HG03571 (cell line): ENCODE measurements at regions not wholly inside any gene's neighbourhood (a gene's known extent, or its start where the extent isn't known, plus 50 kb on each side); places are given as distances from the start of the nearest gene placed in this dataset.
"Not testable (repeated sequence)": the region's sequence is repeated elsewhere in the genome, so short reads cannot be mapped to it uniquely, and the experiment has no call there.

Experiments used
- ATAC-seq: cut with Tn5 transposase; IDR thresholded peaks from one replicate; pipeline ENCODE4 v1.9.1; 2021; ENCODE audit not compliant: unreplicated experiment

GRCh38 chr6:112504621-112505020 is 157.5 kb downstream of the RFPL4B start:
- no peak for ATAC-seq

GRCh38 chr6:112511441-112511840 is 164.3 kb downstream of the RFPL4B start:
- no peak for ATAC-seq

GRCh38 chr6:112513175-112513574 is 166.0 kb downstream of the RFPL4B start:
- no peak for ATAC-seq

GRCh38 chr6:112522587-112522986 is 175.5 kb downstream of the RFPL4B start:
- no peak for ATAC-seq

DNA sequence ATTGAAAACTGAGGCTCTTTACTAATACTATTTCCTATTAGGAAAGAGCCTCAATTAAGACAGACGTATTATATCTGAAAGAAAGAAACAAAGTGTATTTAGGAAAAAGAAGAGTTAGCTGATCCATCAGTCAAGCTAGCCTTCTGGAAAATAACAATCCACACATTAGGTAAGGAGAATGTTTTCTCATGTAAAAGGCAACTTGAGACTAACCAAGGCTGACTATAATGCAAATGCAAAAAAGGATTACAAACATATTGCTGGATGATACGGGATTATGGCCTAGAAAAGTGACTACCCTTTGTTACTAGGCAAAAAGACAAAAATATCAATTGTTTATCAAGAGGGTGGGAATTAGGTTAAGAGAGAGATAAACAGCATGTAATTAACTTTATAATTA is 176.9 kb downstream of the RFPL4B start:
- ATAC-seq = no peak

- ATAC-seq = no peak
Measured at GRCh38 chr6:112525749-112526148, 178.6 kb downstream of the RFPL4B start.

DNA sequence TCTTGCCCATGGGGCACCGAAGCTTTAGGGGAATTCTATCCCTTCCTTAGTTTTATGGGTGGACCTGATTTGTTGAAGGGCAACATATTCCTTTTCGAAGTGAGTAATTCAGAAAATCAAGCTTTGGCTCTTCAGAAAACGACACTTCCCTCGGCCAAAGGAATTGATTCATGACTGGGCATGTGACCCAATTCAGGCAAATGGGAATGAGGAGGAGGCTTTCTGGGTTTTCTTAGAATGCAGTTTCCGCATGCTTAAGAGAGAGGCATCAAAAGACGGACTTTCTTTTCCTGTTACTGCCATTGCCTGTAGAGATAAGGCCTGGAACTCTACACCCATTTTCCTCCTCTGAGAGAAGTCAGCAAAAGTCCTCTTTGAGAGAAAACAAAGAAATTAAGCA is 179.5 kb downstream of the RFPL4B start:
- no peak for ATAC-seq

GRCh38 chr6:112528306-112528705 is 181.2 kb downstream of the RFPL4B start:
- not testable (repeated sequence) for ATAC-seq

- ATAC-seq = no peak
Measured at GRCh38 chr6:112535816-112536215, 188.7 kb downstream of the RFPL4B start.

GRCh38 chr6:112539355-112539754 is 192.2 kb downstream of the RFPL4B start:
- no peak for ATAC-seq

- not testable (repeated sequence) for ATAC-seq
Measured at GRCh38 chr6:112541847-112542246, 194.7 kb downstream of the RFPL4B start.

DNA sequence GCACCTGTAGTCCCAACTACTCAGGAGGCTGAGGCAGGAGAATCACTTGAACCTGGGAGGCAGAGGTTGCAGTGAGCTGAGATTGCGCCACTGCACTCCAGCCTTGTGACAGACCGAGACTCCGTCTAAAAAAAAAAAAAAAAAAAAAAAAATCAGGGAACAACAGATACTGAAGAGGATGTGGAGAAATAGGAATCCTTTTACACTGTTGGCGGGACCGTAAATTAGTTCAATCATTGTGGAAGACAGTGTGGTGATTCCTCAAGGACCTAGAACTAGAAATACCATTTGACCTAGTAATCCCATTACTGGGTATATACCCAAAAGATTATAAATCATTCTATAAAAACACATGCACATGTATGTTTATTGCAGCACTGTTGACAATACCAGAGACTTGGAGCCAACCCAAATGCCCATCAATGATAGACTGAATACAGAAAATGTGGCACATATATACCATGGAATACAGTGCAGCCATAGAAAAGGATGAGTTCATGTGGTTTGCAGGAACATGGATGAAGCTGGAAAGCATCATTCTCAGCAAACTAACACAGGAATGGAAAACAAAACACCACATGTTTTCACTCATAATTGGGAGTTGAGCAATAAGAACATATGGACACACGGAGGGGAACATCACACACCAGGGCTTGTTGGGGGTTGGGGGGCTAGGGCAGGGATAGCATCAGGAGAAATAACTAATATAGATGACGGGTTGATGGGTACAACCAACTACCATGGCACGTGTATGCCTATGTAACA is 200.4 kb downstream of the RFPL4B start:
- ATAC-seq = not testable (repeated sequence)

GRCh38 chr6:112549749-112550148 is 202.6 kb downstream of the RFPL4B start:
- no peak for ATAC-seq

- no peak for ATAC-seq
Measured at GRCh38 chr6:112557435-112557834, 210.3 kb downstream of the RFPL4B start.

GRCh38 chr6:112557961-112558360 is 210.8 kb downstream of the RFPL4B start:
- no peak for ATAC-seq

DNA sequence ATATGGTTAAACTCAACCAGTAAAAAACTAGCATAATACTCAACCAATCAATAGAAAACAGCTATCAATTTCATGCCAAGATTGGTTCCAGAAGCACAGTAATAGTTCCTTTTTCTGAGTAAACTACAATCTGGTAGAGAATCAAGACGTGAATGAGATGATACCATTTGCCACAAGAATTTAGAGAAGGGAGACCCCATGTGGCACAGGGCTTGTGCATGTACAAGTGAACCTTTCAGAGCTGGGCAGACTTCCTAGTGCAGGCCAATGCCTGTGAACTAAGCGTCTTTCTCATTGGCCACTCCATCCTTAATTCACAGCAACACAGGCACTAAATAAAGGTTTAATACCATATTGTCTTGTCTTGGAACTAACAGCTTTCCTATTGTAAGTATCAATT is 213.5 kb downstream of the RFPL4B start:
- ATAC-seq = no peak

- no peak for ATAC-seq
Measured at GRCh38 chr6:112562301-112563231, 215.4 kb downstream of the RFPL4B start.

DNA sequence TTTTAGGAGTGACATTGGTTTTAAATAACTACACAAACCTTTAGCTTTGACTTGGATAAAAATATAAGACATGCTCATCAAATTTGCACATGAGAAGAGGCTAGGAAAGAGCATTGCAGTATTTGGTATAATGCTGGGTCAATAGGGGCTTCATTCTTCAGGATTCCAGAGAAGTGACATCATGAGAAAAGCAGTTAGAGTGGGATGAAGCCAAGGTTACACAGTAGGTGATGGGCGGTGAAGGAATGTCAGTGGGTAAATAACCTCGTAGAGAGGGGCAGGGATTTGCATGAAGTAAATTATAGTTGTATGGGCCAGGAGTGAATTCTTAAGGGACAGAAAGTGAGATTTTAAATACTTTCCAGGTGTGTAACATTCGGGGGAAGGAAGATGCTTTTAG is 216.2 kb downstream of the RFPL4B start:
- no peak for ATAC-seq

DNA sequence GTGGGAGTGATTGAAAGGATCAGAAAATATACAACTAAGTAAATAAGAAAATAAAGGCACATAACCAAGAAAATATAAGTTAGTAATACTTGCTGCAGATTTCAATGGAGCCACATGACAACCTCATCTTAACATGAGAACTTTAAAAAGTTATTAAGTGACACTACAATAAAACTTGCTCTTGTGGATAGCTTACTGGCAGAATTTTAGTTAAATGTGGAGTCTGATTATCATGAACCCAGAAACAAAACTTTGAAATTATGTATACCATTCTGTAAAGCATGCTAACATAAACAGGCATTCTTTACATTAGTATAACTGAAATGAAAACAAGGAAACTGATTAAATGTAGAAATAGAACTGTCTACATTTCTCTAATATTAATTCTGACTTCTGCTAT is 220.9 kb downstream of the RFPL4B start:
- ATAC-seq = no peak

- ATAC-seq = no peak
Measured at GRCh38 chr6:112571488-112572270, 224.5 kb downstream of the RFPL4B start.

DNA sequence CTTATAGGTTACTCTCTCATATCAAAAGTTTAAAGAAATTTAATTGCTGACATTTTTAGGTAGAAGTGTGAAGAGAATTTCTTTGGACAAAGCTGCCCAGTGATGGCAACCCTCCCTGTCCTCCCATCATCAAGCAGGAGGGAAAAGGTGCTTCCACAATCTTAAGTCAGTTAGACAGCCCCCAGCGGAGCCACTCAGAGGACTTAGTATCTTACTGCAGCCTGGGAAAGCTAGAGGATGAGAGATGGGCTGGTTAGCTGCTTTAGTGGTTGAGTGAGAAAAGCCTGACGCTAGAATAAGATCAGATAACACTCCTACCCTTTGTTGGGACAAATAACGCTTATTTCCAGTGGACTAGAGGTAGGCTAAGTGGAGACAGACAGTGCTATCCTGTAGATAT is 227.1 kb downstream of the RFPL4B start:
- ATAC-seq = no peak
